Renal pelvis (tissue), 1 donor: ENCODE measurements at regions not wholly inside any gene's neighbourhood (a gene's known extent, or its start where the extent isn't known, plus 50 kb on each side); places are given as distances from the start of the nearest gene placed in this dataset.

Experiments used
- DNase-seq: peaks from one replicate; pipeline ENCODE4 v3.0.0-alpha.2; 2013

- DNase-seq: peak; percentile 30
Observed at GRCh38 chr13:29926098-29926476, 75.7 kb upstream of the UBL3 start.

- DNase-seq: peak; percentile 48
Observed at GRCh38 chr13:29925457-29926097, 75.2 kb upstream of the UBL3 start.

- DNase-seq: peak; percentile 39
Observed at GRCh38 chr13:29924482-29925350, 74.3 kb upstream of the UBL3 start.

GRCh38 chr13:29923554-29924481 is 73.4 kb upstream of the UBL3 start:
- peak; percentile 81 for DNase-seq

- DNase-seq: no peak
Observed at GRCh38 chr13:29922896-29923295, 72.5 kb upstream of the UBL3 start.

GRCh38 chr13:29922281-29922821 is 71.9 kb upstream of the UBL3 start:
- DNase-seq: no peak

- DNase-seq: no peak
Observed at GRCh38 chr13:29921542-29921941, 71.1 kb upstream of the UBL3 start.

GRCh38 chr13:29920025-29920643 is 69.7 kb upstream of the UBL3 start:
- DNase-seq: no peak

GRCh38 chr13:29918845-29919244 is 68.4 kb upstream of the UBL3 start:
- no peak for DNase-seq

- no peak for DNase-seq
Observed at GRCh38 chr13:29917650-29918049, 67.2 kb upstream of the UBL3 start.

- no peak for DNase-seq
Observed at GRCh38 chr13:29914581-29914980, 64.2 kb upstream of the UBL3 start.

GRCh38 chr13:29911781-29912418 is 61.5 kb upstream of the UBL3 start:
- no peak for DNase-seq

- no peak for DNase-seq
Observed at GRCh38 chr13:29909975-29910674, 59.7 kb upstream of the UBL3 start.

- no peak for DNase-seq
Observed at GRCh38 chr13:29909081-29909730, 58.8 kb upstream of the UBL3 start.

- DNase-seq: no peak
Observed at GRCh38 chr13:29908416-29909080, 58.1 kb upstream of the UBL3 start.

GRCh38 chr13:29907670-29908069 is 57.3 kb upstream of the UBL3 start:
- DNase-seq: no peak

GRCh38 chr13:29906432-29907011 is 56.1 kb upstream of the UBL3 start:
- DNase-seq: no peak

- no peak for DNase-seq
Observed at GRCh38 chr13:29905845-29906244, 55.4 kb upstream of the UBL3 start.

- no peak for DNase-seq
Observed at GRCh38 chr13:29903996-29904395, 53.6 kb upstream of the UBL3 start.
